SK-N-SH treated with all-trans-retinoic acid at 6 μM for 48 hours (cell line): ENCODE measurements at regions not wholly inside any gene's neighbourhood (a gene's known extent, or its start where the extent isn't known, plus 50 kb on each side); places are given as distances from the start of the nearest gene placed in this dataset.

Source experiments
- ATAC-seq: fragments of 200-7000 bp; cut with Tn5 transposase; 3 replicates; pipeline ENCODE4 v1.9.1; 2020; ENCODE audit warnings: mild to moderate bottlenecking, moderate library complexity
- ARNTL ChIP-seq: fragments of 450-650 bp; formaldehyde crosslinking; IDR thresholded peaks from 2 replicates; pipeline ENCODE4 v1.5.0; 2020; ENCODE audit warnings: low read depth, mild to moderate bottlenecking, moderate library complexity, borderline replicate concordance
- BACH2 ChIP-seq: fragments of 250-450 bp; sonication (Bioruptor Pico); IDR thresholded peaks from 2 replicates; pipeline ENCODE4 v1.9.0; 2021; ENCODE audit warnings: mild to moderate bottlenecking, borderline replicate concordance
- CSDC2 ChIP-seq: fragments of 250-450 bp; sonication (Bioruptor Pico); IDR thresholded peaks from 2 replicates; pipeline ENCODE4 v1.5.0; 2020; ENCODE audit warnings: mild to moderate bottlenecking, moderate library complexity
- CSRNP3 ChIP-seq: fragments of 250-450 bp; sonication (Bioruptor Pico); IDR thresholded peaks from 2 replicates; pipeline ENCODE4 v1.5.1; 2021; ENCODE audit warnings: mild to moderate bottlenecking, moderate library complexity
- ESRRG ChIP-seq: fragments of 250-450 bp; sonication (Bioruptor Pico); IDR thresholded peaks from 2 replicates; pipeline ENCODE4 v1.6.1; 2021; ENCODE audit warnings: mild to moderate bottlenecking
- GLIS3 ChIP-seq: fragments of 250-450 bp; sonication (Bioruptor Pico); IDR thresholded peaks from 2 replicates; pipeline ENCODE4 v1.5.0; 2020; ENCODE audit warnings: mild to moderate bottlenecking, moderate library complexity
- ISL1 ChIP-seq: fragments of 250-450 bp; sonication (Bioruptor Pico); IDR thresholded peaks from 2 replicates; pipeline ENCODE4 v2.1.2; 2022; ENCODE audit warnings: mild to moderate bottlenecking, moderate library complexity
- OSR1 ChIP-seq: fragments of 250-450 bp; sonication (Bioruptor Pico); IDR thresholded peaks from 2 replicates; pipeline ENCODE4 v1.8.0; 2022; ENCODE audit warnings: moderate library complexity, mild to moderate bottlenecking, inconsistent platforms
- PATZ1 ChIP-seq: fragments of 250-450 bp; sonication (Bioruptor Pico); IDR thresholded peaks from 2 replicates; pipeline ENCODE4 v1.8.0; 2020; ENCODE audit warnings: mild to moderate bottlenecking, moderate library complexity, borderline replicate concordance
- POU6F1 ChIP-seq: fragments of 250-450 bp; sonication (Bioruptor Pico); IDR thresholded peaks from 2 replicates; pipeline ENCODE4 v1.8.0; 2021; ENCODE audit warnings: low read depth, mild to moderate bottlenecking, moderate library complexity, borderline replicate concordance
- PPARA ChIP-seq: fragments of 250-450 bp; sonication (Bioruptor Pico); IDR thresholded peaks from 2 replicates; pipeline ENCODE4 v1.5.0; 2020; ENCODE audit warnings: mild to moderate bottlenecking, borderline replicate concordance
- RARB ChIP-seq: fragments of 250-450 bp; sonication (Bioruptor Pico); IDR thresholded peaks from 2 replicates; pipeline ENCODE4 v1.8.0; 2021; ENCODE audit warnings: mild to moderate bottlenecking, moderate library complexity
- SNAI2 ChIP-seq: fragments of 250-450 bp; sonication (Bioruptor Pico); IDR thresholded peaks from 2 replicates; pipeline ENCODE4 v1.5.0; 2020; ENCODE audit warnings: mild to moderate bottlenecking, moderate library complexity
- TCF4 ChIP-seq: fragments of 250-450 bp; sonication (Bioruptor Pico); IDR thresholded peaks from 2 replicates; pipeline ENCODE4 v1.8.0; 2021; ENCODE audit warnings: mild to moderate bottlenecking, moderate library complexity, borderline replicate concordance
- TOX ChIP-seq: fragments of 250-450 bp; sonication (Bioruptor Pico); IDR thresholded peaks from 2 replicates; pipeline ENCODE4 v1.8.0; 2021; ENCODE audit warnings: mild to moderate bottlenecking, moderate library complexity, borderline replicate concordance
- ZC3H10 ChIP-seq: fragments of 250-450 bp; sonication (Bioruptor Pico); IDR thresholded peaks from 2 replicates; pipeline ENCODE4 v1.5.1; 2021; ENCODE audit warnings: mild to moderate bottlenecking, moderate library complexity
- ZFP3 ChIP-seq: fragments of 250-450 bp; sonication (Bioruptor Pico); IDR thresholded peaks from 2 replicates; pipeline ENCODE4 v1.5.0; 2020; ENCODE audit warnings: mild to moderate bottlenecking, moderate library complexity
- ZFP30 ChIP-seq: fragments of 450-650 bp; formaldehyde crosslinking; IDR thresholded peaks from 2 replicates; pipeline ENCODE4 v1.5.0; 2022; ENCODE audit warnings: mild to moderate bottlenecking, moderate library complexity
- ZNF565 ChIP-seq: fragments of 450-650 bp; formaldehyde crosslinking; conservative IDR thresholded peaks from 2 replicates; pipeline ENCODE4 v1.5.0; 2020; ENCODE audit warnings: low read depth, mild to moderate bottlenecking, moderate library complexity
- ZNF70 ChIP-seq: fragments of 450-650 bp; formaldehyde crosslinking; IDR thresholded peaks from 2 replicates; pipeline ENCODE4 v1.5.0; 2020; ENCODE audit warnings: mild to moderate bottlenecking, moderate library complexity
- ZNF8 ChIP-seq: fragments of 450-650 bp; formaldehyde crosslinking; IDR thresholded peaks from 2 replicates; pipeline ENCODE4 v1.5.0; 2020; ENCODE audit warnings: mild to moderate bottlenecking, moderate library complexity
- TF ChIP-seq, protein P1 (sequence below): fragments of 250-450 bp; sonication (Bioruptor Pico); IDR thresholded peaks from 2 replicates; pipeline ENCODE4 v1.5.1; 2020; ENCODE audit warnings: low read depth, mild to moderate bottlenecking, moderate library complexity

GRCh38 chr7:18276380-18276779 lies 219.2 kb upstream of the HDAC9 start:
- TF ChIP-seq ZC3H10, result no peak
- no peak for ATAC-seq

- no peak for TF ChIP-seq TOX (CRISPR knock-in tag)
- no peak for TF ChIP-seq GLIS3 (CRISPR knock-in tag)
- no peak for TF ChIP-seq BACH2 (CRISPR knock-in tag)
- no peak for TF ChIP-seq ISL1 (CRISPR knock-in tag)
- TF ChIP-seq PPARA (CRISPR knock-in tag), result no peak
- no peak for TF ChIP-seq ZNF8 (CRISPR knock-in tag)
- TF ChIP-seq ZC3H10, result no peak
- TF ChIP-seq, protein P1, sequence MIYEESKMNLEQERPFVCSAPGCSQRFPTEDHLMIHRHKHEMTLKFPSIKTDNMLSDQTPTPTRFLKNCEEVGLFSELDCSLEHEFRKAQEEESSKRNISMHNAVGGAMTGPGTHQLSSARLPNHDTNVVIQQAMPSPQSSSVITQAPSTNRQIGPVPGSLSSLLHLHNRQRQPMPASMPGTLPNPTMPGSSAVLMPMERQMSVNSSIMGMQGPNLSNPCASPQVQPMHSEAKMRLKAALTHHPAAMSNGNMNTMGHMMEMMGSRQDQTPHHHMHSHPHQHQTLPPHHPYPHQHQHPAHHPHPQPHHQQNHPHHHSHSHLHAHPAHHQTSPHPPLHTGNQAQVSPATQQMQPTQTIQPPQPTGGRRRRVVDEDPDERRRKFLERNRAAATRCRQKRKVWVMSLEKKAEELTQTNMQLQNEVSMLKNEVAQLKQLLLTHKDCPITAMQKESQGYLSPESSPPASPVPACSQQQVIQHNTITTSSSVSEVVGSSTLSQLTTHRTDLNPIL, result no peak
- TF ChIP-seq ZNF70 (CRISPR knock-in tag), result no peak
- ATAC-seq, result no peak
These were observed 217.2 kb upstream of the HDAC9 start for GRCh38 chr7:18278316-18278715.

- no peak for ATAC-seq
These were observed 212.5 kb upstream of the HDAC9 start for GRCh38 chr7:18283045-18283444.

DNA sequence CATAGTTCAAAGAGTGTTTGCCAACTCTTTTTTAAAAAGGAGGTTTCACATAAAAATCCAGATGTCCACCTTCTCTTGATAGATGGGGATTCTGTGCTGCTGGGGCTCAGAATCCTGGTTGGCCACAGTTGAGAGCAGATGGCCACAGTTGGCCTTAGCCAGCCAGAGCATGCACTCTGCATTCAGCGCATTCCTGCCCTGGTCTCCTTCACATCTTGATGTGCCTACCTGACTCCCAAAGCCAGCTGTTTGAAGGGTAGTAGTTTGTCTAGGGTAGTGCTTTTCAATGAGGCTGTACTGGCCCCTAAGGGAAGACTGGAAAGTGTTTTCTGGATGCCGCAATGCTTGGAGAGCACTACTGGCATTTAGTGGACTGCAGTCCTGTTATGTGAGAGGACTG lies 208.1 kb upstream of the HDAC9 start:
- ATAC-seq, result no peak
- TF ChIP-seq ZNF8 (CRISPR knock-in tag) (no peak), CSDC2 (CRISPR knock-in tag) (no peak), SNAI2 (CRISPR knock-in tag) (no peak), ZFP3 (no peak), ESRRG (CRISPR knock-in tag) (no peak), RARB (CRISPR knock-in tag) (no peak), OSR1 (no peak)

More at GRCh38 chr7:18283045-18283444, 212.5 kb upstream of the HDAC9 start:
- TF ChIP-seq ZFP30 (CRISPR knock-in tag) (no peak), PPARA (CRISPR knock-in tag) (no peak), TCF4 (no peak), ZFP3 (no peak), ESRRG (CRISPR knock-in tag) (no peak), PATZ1 (no peak), GLIS3 (CRISPR knock-in tag) (no peak), POU6F1 (no peak), CSDC2 (CRISPR knock-in tag) (no peak), OSR1 (no peak), TOX (CRISPR knock-in tag) (no peak), ISL1 (CRISPR knock-in tag) (no peak), ARNTL (CRISPR knock-in tag) (no peak)

GRCh38 chr7:18288322-18289037 lies 207.1 kb upstream of the HDAC9 start:
- TF ChIP-seq TOX (CRISPR knock-in tag) (no peak), OSR1 (no peak), ZFP3 (no peak), ZNF565 (CRISPR knock-in tag) (no peak), ZFP30 (CRISPR knock-in tag) (no peak), ARNTL (CRISPR knock-in tag) (no peak), ZNF8 (CRISPR knock-in tag) (no peak)
- TF ChIP-seq, all 23 proteins: peak for 0

GRCh38 chr7:18289788-18290187 lies 205.8 kb upstream of the HDAC9 start:
- no peak for ATAC-seq
- TF ChIP-seq, protein P1, result no peak
- TF ChIP-seq ZNF8 (CRISPR knock-in tag), result no peak
- TF ChIP-seq CSRNP3 (CRISPR knock-in tag), result no peak
- TF ChIP-seq PATZ1, result no peak
- no peak for TF ChIP-seq OSR1
- no peak for TF ChIP-seq ZNF70 (CRISPR knock-in tag)
- TF ChIP-seq BACH2 (CRISPR knock-in tag), result no peak
- TF ChIP-seq ZFP3, result no peak
- TF ChIP-seq GLIS3 (CRISPR knock-in tag), result no peak
- TF ChIP-seq RARB (CRISPR knock-in tag), result no peak
- no peak for TF ChIP-seq TCF4
- no peak for TF ChIP-seq ZNF565 (CRISPR knock-in tag)
- no peak for TF ChIP-seq ESRRG (CRISPR knock-in tag)
- TF ChIP-seq ZFP30 (CRISPR knock-in tag), result no peak
- TF ChIP-seq ISL1 (CRISPR knock-in tag), result no peak

More at GRCh38 chr7:18288322-18289037, 207.1 kb upstream of the HDAC9 start:
- ATAC-seq, result no peak
